ENCODE measurements at regions not wholly inside any gene's neighbourhood (a gene's known extent, or its start where the extent isn't known, plus 50 kb on each side); places are given as distances from the start of the nearest gene placed in this dataset.

DNA sequence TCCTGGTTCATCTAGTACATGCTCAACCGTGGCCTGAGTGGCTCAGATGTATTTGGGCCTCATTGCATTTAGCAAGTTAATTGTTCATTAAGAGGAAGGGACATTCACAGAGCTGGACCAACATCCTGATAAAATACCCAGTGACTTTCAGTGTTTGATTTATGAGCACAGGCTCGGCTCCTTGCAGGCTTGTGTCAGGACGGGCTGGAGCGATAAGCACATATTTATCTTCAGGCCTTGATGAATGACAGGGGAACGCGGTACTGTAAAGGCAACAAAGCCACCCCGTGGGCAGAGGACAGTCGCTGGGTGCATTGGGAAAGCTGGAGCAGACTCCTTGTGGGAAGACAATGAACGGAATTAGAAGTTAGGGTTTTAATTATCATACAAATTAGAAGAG, 548.6 kb upstream of the HS6ST1 start:
- no peak for DNase-seq

DNA sequence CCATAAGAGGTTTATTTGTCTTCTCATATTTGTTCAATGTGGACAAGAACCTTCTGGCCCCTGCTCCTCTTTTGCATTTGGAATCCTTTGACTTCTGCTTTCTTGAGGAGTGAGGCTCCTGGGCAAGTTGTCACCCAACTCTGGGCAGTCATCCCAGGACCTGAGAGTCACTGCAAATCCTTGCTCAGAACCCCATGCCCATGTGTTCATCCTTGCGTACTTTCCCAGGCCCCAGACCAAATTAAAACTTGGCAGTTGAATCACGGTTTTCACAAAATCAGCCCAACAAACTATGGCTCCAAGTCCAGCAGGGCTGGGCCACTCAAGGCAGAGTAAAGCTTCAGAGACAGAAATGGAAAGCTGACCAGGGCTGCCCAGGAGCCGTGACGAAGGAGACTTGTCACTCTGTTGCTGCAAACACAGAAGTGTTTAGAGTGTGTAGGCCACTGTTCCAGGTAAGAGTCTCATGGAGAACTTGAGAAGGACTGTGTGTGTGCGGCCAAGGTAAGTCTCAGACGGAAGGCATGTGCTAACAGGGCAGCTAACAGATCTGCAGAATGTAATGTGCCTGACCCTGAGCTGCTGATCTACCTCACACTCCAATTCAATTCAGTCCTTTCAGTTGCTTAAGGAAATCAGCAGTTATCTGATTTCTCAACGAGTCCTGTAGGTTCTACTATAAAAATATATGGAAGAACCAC, 549.4 kb upstream of the HS6ST1 start:
- no peak for DNase-seq

- DNase-seq, result no peak
Observed at GRCh38 chr2:128868686-128869551, 550.3 kb upstream of the HS6ST1 start.

DNA sequence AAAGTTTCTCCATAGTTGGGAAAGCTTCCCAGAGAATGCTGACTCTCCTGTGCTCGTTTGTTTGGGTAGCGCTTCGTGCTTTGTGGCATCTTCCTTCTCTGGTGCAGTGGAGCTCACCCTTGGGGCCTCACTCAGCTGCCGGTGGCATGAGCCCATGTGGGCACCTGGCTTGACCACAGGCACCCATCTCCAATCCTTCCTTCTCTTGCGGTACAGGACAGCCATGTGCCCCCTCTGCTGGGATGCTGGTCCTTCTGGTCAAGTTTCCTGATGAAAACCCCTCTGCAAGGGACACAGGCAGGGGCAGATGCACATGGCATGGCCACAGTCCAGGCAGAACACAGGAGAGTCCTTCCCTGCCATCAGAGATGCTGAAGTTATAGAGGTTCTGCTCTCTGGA, 555.9 kb upstream of the HS6ST1 start:
- DNase-seq, result no peak

DNA sequence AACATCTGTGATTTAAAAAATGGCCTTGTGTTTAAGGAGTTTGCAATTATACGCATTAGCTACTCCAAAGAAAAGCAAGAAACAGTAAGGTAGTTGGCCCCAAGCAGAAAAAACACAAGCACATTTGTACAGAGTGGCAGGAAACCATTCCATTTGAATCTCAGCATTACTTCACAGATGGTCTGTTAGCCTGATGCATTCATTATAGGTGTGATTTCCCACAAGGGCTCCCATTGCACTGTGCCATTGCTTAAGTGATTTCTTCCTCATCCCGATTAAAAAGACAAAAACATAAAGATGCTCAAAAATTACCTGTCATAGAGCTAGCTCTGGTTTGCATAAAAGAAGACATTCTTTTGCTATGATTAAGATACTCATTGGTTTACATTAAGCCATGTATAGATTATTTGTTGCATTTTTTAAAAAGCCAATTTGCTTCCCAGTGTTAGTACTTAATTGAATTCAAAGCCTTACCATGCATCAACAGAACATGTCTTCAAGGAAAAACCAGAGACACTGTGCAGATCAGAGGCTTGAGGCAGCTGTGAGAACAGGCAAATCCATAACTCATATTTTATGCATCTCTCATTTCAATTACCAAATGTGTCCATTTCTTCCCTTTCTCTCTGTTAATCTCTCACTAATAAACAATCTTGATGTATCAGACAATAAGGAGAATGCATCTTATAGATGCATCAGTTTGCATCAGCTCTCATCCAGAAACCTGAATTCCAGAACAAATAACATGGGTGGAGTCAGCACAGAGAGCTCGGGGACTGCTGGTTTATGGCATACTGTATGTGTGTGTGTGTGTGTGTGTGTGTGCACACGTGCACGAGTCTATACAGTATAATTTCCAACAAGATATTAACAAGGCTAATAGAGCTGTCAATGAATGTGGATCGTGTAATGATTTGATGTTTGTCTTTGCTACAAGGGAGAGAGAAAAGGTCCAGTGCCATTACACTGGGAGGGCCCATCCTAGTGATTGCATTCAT, 558.6 kb upstream of the HS6ST1 start:
- DNase-seq, result no peak

DNA sequence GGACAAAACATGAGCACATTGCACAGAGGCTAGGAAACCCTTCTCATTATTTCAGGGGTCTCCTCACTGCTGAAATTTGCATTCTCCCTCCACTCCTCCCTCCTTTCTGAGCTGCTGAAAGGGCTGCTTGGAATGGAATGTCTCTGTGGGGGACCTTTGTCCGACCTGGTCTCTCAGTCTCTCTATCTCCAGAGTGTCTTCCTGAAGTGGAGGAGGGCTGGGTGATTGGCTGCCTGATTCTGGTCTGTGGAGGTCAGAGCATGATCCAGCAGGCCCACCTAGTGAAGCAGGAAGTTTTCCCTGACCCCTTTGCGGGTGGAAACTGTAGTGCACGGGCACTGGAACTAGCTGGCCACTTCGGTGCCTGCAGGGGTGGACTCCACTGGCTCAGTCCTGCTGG, 560.5 kb upstream of the HS6ST1 start:
- no peak for DNase-seq

DNA sequence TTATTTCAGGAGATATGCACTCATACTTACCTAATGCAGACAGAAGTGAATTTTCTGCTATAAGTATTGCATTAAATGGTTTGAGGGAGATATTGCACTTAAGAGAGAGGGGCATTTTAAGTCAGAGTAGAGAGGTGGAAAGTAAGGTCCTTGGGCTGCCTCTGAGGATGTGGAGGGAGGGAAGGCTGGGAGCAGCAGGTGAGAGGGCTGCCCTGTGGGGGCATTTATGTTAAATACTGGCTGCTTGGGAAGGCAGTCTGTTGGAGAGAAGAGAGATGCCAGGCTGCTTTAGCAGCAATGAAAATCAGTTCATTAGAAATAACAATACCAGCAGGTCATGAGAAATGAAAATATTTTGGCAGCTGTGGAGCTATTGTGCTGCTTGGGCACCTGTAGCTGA, 576.2 kb upstream of the HS6ST1 start:
- no peak for DNase-seq

DNA sequence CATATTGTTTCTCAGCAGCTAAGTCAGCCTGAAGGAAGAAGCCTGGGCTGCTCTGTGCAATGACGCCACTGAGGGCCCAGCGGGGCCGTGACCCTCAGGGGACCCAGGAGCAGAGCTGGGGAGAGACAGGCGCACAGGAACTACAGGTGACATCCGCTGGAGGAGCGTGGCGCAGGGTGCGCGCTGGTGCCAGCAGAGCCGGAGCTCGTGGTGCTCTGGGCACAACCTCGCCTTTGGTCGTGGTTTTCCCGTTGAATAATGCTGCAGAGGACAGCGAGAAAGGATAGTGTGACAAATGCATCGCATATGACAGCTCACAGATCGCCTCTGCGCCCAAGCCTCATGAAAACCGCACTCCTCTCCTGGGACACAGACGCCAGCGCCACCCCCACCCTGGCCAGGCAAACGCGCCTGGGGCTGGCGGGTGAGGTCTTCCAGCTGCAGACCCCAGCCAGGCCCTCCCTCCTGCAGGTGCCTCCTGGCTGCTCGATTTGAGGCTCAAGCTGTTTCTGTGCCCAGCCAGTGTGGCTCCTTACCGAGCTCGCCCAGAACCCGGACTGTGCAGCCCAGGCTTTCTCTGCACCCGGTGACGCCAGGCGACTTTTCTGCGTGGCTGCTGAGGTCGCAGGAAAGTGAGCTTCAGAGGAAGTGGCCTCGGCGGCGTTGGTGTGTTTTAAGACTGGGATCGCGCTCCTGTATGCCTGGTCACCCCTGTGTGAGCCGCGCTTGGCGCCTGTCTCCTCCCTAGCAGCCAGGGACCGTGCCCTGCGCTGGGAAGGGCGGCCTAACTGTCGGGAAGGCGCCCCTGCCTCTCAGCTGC, 583.1 kb upstream of the HS6ST1 start:
- DNase-seq, result no peak

- DNase-seq, result no peak
Observed at GRCh38 chr2:128903637-128904036, 585.0 kb upstream of the HS6ST1 start.

GRCh38 chr2:128911276-128911675, 592.6 kb upstream of the HS6ST1 start:
- no peak for DNase-seq

- DNase-seq, result no peak
Observed at GRCh38 chr2:128914320-128914719, 595.7 kb upstream of the HS6ST1 start.

GRCh38 chr2:128921751-128922150, 603.1 kb upstream of the HS6ST1 start:
- no peak for DNase-seq

DNA sequence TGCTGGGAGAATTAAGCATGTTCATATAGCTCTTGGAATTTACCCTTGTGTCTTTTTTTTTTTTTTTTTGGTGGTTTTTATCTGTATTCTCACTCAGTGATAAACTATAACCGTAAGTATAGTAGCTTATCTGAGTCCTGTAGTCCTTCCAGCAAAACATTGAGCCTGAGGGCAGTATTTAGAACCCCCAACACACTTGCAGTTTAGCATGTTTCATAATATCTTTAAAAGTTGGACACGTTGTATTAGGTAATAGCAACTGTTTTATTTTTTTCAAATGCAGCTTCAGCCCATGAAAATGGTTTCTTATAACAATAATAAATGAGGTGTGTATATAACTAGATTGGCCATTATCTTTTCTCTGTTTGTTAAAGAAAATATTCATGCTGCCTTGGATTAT, 603.5 kb upstream of the HS6ST1 start:
- DNase-seq, result no peak

GRCh38 chr2:128925631-128926030, 607.0 kb upstream of the HS6ST1 start:
- no peak for DNase-seq

DNA sequence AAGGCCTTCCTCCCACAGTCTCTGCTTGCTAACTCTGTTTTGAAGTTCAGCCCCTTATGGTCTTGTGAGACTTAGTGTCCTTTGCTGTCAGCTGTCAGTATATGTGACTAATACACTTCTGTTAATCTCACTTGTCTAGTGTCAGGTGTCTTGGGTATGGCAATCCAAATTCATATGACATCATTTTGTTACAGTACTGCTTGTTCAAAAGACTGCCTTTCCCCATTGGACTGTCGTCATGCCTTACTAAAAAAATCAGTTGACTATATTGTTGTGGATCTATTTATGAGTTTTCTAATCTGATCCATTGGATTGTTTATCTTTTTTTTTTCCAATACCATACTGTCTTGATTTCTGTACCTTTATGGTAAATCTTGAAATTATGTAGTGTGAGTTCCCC, 611.4 kb upstream of the HS6ST1 start:
- DNase-seq, result no peak

GRCh38 chr2:128940378-128940777, 621.7 kb upstream of the HS6ST1 start:
- no peak for DNase-seq

DNA sequence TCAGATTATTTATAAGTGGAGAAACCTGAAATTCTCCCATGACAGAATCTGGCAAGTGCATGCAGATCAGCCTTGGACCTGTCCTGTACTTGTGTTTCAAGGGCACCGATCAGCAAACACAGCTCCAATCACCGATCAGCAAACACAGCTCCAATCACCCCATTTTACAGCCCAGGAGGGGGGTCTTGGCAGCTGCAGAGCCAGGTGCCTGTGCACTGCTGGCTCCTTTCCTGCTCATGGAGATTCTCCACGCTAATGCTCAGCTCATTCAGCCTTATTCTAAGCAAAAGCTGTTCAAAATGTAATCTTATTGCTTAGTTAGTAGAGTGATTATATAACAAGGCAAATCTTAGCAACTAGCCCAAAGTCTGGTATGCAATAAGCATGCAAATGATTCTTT, 623.1 kb upstream of the HS6ST1 start:
- DNase-seq, result no peak

DNA sequence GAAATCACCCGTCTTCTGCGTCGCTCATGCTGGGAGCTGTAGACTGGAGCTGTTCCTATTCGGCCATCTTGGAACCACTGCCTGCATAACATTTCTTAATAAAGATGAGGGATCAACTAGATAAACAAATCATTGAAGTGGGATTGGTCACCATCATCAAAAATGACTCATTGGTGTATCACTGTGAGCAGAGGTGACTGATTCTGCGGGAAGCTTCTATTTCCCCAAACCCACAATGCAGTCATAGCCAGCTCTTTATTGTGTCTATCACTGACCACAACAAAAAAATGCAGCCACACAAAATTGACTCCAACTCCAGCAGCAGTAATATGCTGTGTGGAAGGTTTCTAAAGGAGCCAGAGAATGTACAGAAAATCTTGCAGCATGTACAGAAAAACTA, 630.7 kb upstream of the HS6ST1 start:
- no peak for DNase-seq

DNA sequence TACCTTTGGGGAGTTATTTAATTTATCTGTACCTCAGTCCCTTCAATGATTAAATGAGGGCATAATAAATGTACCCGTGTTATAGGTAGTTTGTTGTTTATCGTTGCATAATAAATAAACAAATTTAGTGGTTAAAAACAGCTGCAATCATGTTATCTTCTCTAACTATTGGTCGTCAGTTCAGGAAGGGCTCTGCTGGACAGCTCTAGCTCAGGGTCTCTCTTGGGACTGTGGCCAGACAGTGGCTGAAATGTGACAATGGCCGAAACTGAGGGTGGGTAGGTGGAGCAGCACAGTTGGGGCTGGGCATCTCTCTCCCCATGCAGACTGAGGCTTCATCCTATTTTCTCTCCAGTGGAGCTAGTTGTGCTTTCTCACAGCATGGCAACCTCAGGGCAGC, 632.1 kb upstream of the HS6ST1 start:
- no peak for DNase-seq

DNA sequence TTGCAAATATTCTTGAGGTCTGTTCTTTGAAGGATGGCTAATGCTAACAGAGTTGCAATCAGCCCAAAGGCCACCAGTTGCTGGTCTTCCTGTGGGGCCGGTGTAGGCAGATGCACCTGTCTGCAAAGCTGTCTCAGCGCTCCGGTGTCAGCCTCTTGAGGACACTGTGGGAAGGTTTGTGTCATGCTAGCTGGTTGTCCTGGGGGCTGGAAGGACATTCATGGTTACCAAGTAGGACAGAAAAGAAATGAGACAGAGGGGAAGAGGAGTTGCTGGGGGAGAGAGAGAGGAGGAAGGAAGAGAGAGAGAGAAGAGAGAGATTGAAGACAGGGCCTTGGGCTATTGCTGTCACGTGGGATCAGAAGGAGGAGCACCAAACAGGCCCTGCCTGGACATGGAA, 639.6 kb upstream of the HS6ST1 start:
- DNase-seq, result no peak

DNA sequence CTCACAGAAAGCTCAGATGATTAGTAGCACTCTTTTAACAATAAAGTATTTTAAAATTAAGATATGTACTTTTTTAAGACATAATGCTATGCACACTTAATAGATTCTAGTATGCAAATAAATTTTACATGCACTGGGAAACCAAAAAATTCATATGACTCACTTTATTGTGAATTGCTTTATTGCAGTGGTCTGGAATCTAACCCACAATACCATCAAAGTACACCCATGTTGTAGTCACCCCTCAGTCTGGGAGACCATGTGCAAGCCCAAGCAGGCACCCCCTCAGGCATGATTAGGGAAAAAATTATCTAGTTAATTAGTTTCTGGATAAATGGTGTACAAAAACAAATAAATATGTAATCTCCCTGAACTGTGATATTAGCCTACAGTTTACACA, 649.0 kb upstream of the HS6ST1 start:
- DNase-seq, result no peak

GRCh38 chr2:128969374-128969773, 650.7 kb upstream of the HS6ST1 start:
- no peak for DNase-seq

Measured in activated CD4-positive, CD25-positive, alpha-beta regulatory T cell (primary cell).